HEK293T (cell line): ENCODE measurements at regions not wholly inside any gene's neighbourhood (a gene's known extent, or its start where the extent isn't known, plus 50 kb on each side); places are given as distances from the start of the nearest gene placed in this dataset.

Experiments used
- CTCF ChIA-PET: fragments of 350-600 bp; formaldehyde crosslinking; extraction: SDS; loops from one replicate; lab custom pipeline; 2021; ENCODE audit warnings: antibody characterized with exemption, inconsistent platforms; lab: Yijun Ruan, JAX
- POLR2A ChIA-PET: fragments of 350-600 bp; formaldehyde crosslinking; extraction: SDS; loops from one replicate; lab custom pipeline; 2020; ENCODE audit warnings: antibody characterized with exemption, inconsistent platforms; lab: Yijun Ruan, JAX
- DNase-seq: peaks from one replicate; pipeline ENCODE4 v3.0.0; 2012; ENCODE audit warnings: mixed read lengths; ENCODE audit errors: extremely low spot score
- ARNT ChIP-seq: fragments of 450-650 bp; IDR thresholded peaks from 2 replicates; pipeline ENCODE4 v1.6.1; 2017; ENCODE audit warnings: mild to moderate bottlenecking
- BHLHE40 ChIP-seq: fragments of 450-650 bp; IDR thresholded peaks from 2 replicates; pipeline ENCODE4 v1.6.1; 2016; ENCODE audit warnings: mild to moderate bottlenecking, moderate library complexity, borderline replicate concordance
- CTBP1 ChIP-seq: fragments of 450-650 bp; IDR thresholded peaks from 2 replicates; pipeline ENCODE4 v1.6.1; 2016; ENCODE audit warnings: borderline replicate concordance
- ELF4 ChIP-seq: fragments of 450-650 bp; IDR thresholded peaks from 2 replicates; pipeline ENCODE4 v1.6.1; 2017; ENCODE audit warnings: antibody characterized with exemption
- FOXA1 ChIP-seq: fragments of 450-650 bp; IDR thresholded peaks from 2 replicates; pipeline ENCODE4 v1.6.1; 2016; ENCODE audit warnings: mild to moderate bottlenecking
- FOXK2 ChIP-seq: fragments of 450-650 bp; IDR thresholded peaks from 2 replicates; pipeline ENCODE4 v1.6.1; 2016; ENCODE audit warnings: mild to moderate bottlenecking
- FOXM1 ChIP-seq: fragments of 450-650 bp; IDR thresholded peaks from 2 replicates; pipeline ENCODE4 v1.6.1; 2017; ENCODE audit warnings: mild to moderate bottlenecking, borderline replicate concordance
- HDGF ChIP-seq: fragments of 450-650 bp; IDR thresholded peaks from 2 replicates; pipeline ENCODE4 v1.6.1; 2017; ENCODE audit warnings: antibody characterized with exemption, borderline replicate concordance
- L3MBTL2 ChIP-seq: fragments of 450-650 bp; conservative IDR thresholded peaks from 2 replicates; pipeline ENCODE4 v1.6.1; 2016; ENCODE audit warnings: mild to moderate bottlenecking
- LEF1 ChIP-seq: fragments of 450-650 bp; IDR thresholded peaks from 2 replicates; pipeline ENCODE4 v1.6.1; 2017; ENCODE audit warnings: mild to moderate bottlenecking, borderline replicate concordance
- NFRKB ChIP-seq: fragments of 450-650 bp; IDR thresholded peaks from 2 replicates; pipeline ENCODE4 v1.6.1; 2016; ENCODE audit warnings: mild to moderate bottlenecking, moderate library complexity
- PKNOX1 ChIP-seq: fragments of 450-650 bp; IDR thresholded peaks from 2 replicates; pipeline ENCODE4 v1.6.1; 2016
- SP1 ChIP-seq: fragments of 450-650 bp; IDR thresholded peaks from 2 replicates; pipeline ENCODE4 v1.6.1; 2017
- SUZ12 ChIP-seq: fragments of 450-650 bp; IDR thresholded peaks from 2 replicates; pipeline ENCODE4 v1.6.1; 2016; ENCODE audit warnings: mild to moderate bottlenecking
- TARDBP ChIP-seq: fragments of 450-650 bp; IDR thresholded peaks from 2 replicates; pipeline ENCODE4 v1.6.1; 2016
- ZNF384 ChIP-seq: fragments of 450-650 bp; IDR thresholded peaks from 2 replicates; pipeline ENCODE4 v1.6.1; 2016

- CTCF ChIA-PET: no interaction called here
- DNase-seq: no peak
- POLR2A ChIA-PET: no interaction called here
- TF ChIP-seq ARNT: no peak
- no peak for TF ChIP-seq NFRKB
- no peak for TF ChIP-seq CTBP1
- no peak for TF ChIP-seq FOXA1
- no peak for TF ChIP-seq PKNOX1
- TF ChIP-seq ELF4: no peak
- TF ChIP-seq LEF1: no peak
- TF ChIP-seq FOXM1: no peak
- TF ChIP-seq L3MBTL2: no peak
- no peak for TF ChIP-seq TARDBP
- no peak for TF ChIP-seq FOXK2
- TF ChIP-seq ZNF384: no peak
- no peak for TF ChIP-seq SUZ12
- no peak for TF ChIP-seq HDGF
- TF ChIP-seq SP1: no peak
Measured at GRCh38 chr6:88238901-88239300, 72.8 kb upstream of the CNR1 start.

DNA sequence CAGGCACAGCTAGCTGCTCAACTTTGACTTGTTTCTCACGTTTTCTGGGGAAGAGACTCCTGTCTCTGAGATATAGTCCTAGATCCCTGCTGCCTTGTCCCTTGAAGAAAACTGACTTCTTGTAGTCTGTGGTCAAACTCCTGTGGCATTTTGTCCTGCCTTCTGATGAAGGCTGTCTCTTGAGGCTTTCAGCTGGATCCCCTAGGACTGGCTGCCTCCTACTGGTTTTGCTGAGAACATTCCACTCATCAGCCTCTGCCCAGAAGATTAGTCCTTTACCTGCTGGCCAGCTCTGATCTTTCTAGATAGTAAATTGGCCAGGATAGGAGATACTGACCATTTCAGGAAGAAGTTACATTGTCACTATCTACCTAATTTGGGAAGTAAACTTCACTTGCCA, 71.9 kb upstream of the CNR1 start:
- DNase-seq: peak; percentile 40
- POLR2A ChIA-PET: no interaction called here
- CTCF ChIA-PET: interaction anchor here (1.2 to 1.4 kb wide), 2 partner anchors 306 to 308 kb away, joined by 3 to 4 read pairs; no protein-coding TSS in a partner anchor
- no peak for TF ChIP-seq ARNT
- no peak for TF ChIP-seq ZNF384
- no peak for TF ChIP-seq NFRKB
- no peak for TF ChIP-seq TARDBP
- TF ChIP-seq BHLHE40: no peak
- no peak for TF ChIP-seq SUZ12
- TF ChIP-seq LEF1: no peak
- no peak for TF ChIP-seq PKNOX1
- TF ChIP-seq FOXM1: no peak
- no peak for TF ChIP-seq L3MBTL2
- TF ChIP-seq FOXA1: no peak
- TF ChIP-seq CTBP1: no peak
- TF ChIP-seq HDGF: no peak

DNA sequence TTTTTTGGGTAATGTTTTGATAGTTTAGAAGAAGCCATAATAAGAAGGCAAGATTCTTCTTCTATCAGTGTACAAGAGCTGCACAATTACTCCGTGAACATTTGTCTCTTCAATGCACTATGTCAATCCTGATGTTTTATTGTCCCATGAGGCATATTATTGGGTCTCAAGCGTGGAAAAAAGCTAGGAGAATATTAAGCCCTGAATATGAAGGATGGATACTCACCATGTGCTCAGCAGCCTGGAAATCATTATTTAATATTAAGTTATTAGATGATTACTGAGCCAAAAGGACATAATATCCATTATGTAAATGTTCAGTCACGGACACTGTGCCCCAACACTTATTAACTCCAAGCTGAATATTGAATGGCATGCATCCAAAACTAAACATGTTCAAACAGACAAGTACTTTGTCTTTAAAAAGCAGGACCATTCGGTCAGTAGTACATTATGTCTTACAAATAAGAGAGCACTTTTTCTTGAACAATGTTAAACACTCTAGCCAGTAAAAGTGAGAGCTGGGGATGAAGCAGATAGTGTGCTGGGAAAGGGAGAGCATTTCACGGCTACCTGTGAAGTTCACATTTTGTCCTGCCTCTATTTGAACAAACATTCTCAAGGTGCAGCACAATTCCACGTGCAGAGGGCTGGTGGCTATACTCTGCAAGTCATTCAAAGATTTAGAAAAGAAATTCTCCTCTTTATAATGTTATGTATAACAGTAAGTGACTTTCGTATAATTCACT, 70.6 kb upstream of the CNR1 start:
- no peak for TF ChIP-seq LEF1
- TF ChIP-seq BHLHE40: no peak
- no peak for TF ChIP-seq HDGF
- TF ChIP-seq SUZ12: no peak
- TF ChIP-seq FOXM1: no peak
- TF ChIP-seq ELF4: no peak
- no peak for TF ChIP-seq FOXK2
- CTCF ChIA-PET: no interaction called here
- no peak for DNase-seq
- POLR2A ChIA-PET: no interaction called here

DNA sequence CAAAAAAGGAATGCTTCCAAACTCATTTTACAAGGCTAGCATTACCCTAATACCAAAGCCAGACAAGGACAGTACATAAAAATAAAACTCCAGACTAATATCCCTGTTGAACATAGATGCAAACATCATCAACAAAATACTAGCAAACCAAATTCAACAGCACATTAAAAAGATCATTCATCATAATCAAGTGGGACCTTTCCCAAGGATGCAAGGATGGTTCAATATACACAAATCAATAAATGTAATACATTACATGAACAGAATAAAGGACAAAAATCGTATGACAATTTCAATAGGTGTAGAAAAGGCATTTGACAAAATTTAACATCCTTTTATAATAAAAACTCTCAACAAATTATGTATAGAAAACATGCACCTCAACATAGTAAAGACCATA, 66.6 kb upstream of the CNR1 start:
- ChIA-PET CTCF (no interaction called here), POLR2A (no interaction called here)
- no peak for DNase-seq
- TF ChIP-seq ARNT (no peak), SP1 (no peak), HDGF (no peak), FOXK2 (no peak), ZNF384 (no peak), SUZ12 (no peak), FOXA1 (no peak), FOXM1 (no peak), TARDBP (no peak), CTBP1 (no peak), BHLHE40 (no peak), LEF1 (no peak), L3MBTL2 (no peak), ELF4 (no peak), PKNOX1 (no peak), NFRKB (no peak)

GRCh38 chr6:88223298-88223697, 57.2 kb upstream of the CNR1 start:
- POLR2A ChIA-PET: no interaction called here
- CTCF ChIA-PET: no interaction called here
- no peak for DNase-seq
- TF ChIP-seq FOXA1 (no peak), ZNF384 (no peak), PKNOX1 (no peak)

DNA sequence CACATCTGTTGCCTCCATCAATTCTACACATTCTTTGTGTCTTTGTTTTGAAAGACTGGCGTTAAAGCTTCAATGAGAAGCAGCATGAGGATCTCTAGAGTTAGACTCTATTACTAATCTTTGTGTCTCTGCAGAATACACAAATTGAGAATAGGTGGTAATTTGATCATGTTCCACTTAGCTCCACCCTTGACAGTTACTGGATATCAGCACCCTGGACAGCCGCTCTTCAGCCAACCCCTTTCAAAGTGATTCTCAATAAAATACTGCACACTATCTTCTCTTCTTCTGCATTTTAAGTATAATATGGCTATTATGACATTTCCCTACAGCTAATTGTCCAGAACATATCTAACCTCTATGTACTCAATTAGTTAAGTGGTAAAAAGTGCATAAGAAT, 54.3 kb upstream of the CNR1 start:
- ChIA-PET CTCF (no interaction called here), POLR2A (no interaction called here)
- TF ChIP-seq L3MBTL2: no peak
- no peak for TF ChIP-seq SUZ12
- no peak for TF ChIP-seq SP1
- TF ChIP-seq FOXK2: no peak
- no peak for TF ChIP-seq BHLHE40
- no peak for TF ChIP-seq ELF4
- TF ChIP-seq FOXM1: no peak
- TF ChIP-seq HDGF: no peak
- no peak for TF ChIP-seq TARDBP
- TF ChIP-seq ARNT: no peak
- no peak for TF ChIP-seq ZNF384
- TF ChIP-seq FOXA1: no peak
- peak; percentile 17 for DNase-seq
